Lung (tissue), 11 donors: ENCODE measurements at regions not wholly inside any gene's neighbourhood (a gene's known extent, or its start where the extent isn't known, plus 50 kb on each side); places are given as distances from the start of the nearest gene placed in this dataset.

Experiments
- ATAC-seq: fragments of 200-7000 bp; cut with Tn5 transposase; one replicate; pipeline ENCODE4 v1.9.1; 2020; ENCODE audit warnings: moderate number of reproducible peaks; ENCODE audit not compliant: insufficient read depth, low FRiP score
- DNase-seq, 3 donors: peaks; one replicate each; pipeline ENCODE4 v3.0.0-alpha.2; 2013 to 2017
- H3K27ac ChIP-seq, 2 donors: one replicate each; pipeline ENCODE4 v1.5.1; 2013; ENCODE audit warnings: mild to moderate bottlenecking in 2 of 2, moderate library complexity in 2 of 2, control low read depth in 1 of 2, inconsistent platforms in 1 of 2, low read depth in 1 of 2, low read length in 1 of 2
- H3K27me3 ChIP-seq, 3 donors: one replicate each; pipeline ENCODE4 v1.5.1; 2013; ENCODE audit warnings: low read length in 2 of 3; ENCODE audit not compliant: control insufficient read depth in 3 of 3, insufficient read depth in 3 of 3
- H3K36me3 ChIP-seq, 4 donors: one replicate each; pipeline ENCODE4 v1.5.1; 2013; ENCODE audit warnings: low read length in 4 of 4, mild to moderate bottlenecking in 1 of 4, moderate library complexity in 1 of 4; ENCODE audit not compliant: control insufficient read depth in 4 of 4, insufficient read depth in 4 of 4
- H3K4me1 ChIP-seq, 5 donors: one replicate each; pipeline ENCODE4 v1.5.1; 2013; ENCODE audit warnings: low read length in 5 of 5, mild to moderate bottlenecking in 2 of 5, moderate library complexity in 1 of 5; ENCODE audit not compliant: control insufficient read depth in 5 of 5, insufficient read depth in 5 of 5
- H3K4me3 ChIP-seq: one replicate; pipeline ENCODE4 v1.5.1; 2013; ENCODE audit warnings: mild to moderate bottlenecking, control low read depth, moderate library complexity
- H3K9ac ChIP-seq, 2 donors: one replicate each; pipeline ENCODE4 v1.5.1; 2013; ENCODE audit warnings: low read length in 2 of 2, control low read depth in 1 of 2; ENCODE audit not compliant: insufficient read depth in 1 of 2
- H3K9me3 ChIP-seq, 4 donors: one replicate each; pipeline ENCODE4 v1.5.1; 2013; ENCODE audit warnings: low read length in 3 of 4, mild to moderate bottlenecking in 1 of 4, moderate library complexity in 1 of 4; ENCODE audit not compliant: control insufficient read depth in 4 of 4, insufficient read depth in 3 of 4
- WGBS, 2 donors: extraction: QIAGEN DNeasy Blood & Tissue Kit; methylation state at CpG; one replicate each; pipeline ENCODE4 v1.1.7; 2013; 5-methylcytosine and 5-hydroxymethylcytosine counted together
- TF ChIP-seq, protein P1 (sequence below): IDR thresholded peaks from 2 replicates; pipeline ENCODE4 v1.5.1; 2012; ENCODE audit warnings: mild to moderate bottlenecking; ENCODE audit errors: control extremely low read depth, extremely low read depth
- donor health status: control.
- donor health status: control.
- donor health status: Bipolar disorder and iron deficiency.
- donor health status: healthy.
- donor health status: DM: yes; HTN: yes; CAD: no.

GRCh38 chr16:65751622-65752521 lies 614.6 kb upstream of the CDH5 start:
- Histone ChIP-seq H3K27ac (no peak overlapping the region), H3K9ac (no peak overlapping the region), H3K4me3 (no peak overlapping the region), H3K4me1 (peaks cover 0 to 41% (median 10%) of the 10 kb centered on the region in 5 donors), H3K36me3 (no peaks in the 10 kb centered on the region), H3K9me3 (peaks cover 0 to 3% (median 0%) of the 10 kb centered on the region in 4 donors), H3K27me3 (no peaks in the 10 kb centered on the region)
- WGBS, 2 donors: 67 to 78% methylated on average over 8 of the region's 8 CpGs
- TF ChIP-seq, protein P1, sequence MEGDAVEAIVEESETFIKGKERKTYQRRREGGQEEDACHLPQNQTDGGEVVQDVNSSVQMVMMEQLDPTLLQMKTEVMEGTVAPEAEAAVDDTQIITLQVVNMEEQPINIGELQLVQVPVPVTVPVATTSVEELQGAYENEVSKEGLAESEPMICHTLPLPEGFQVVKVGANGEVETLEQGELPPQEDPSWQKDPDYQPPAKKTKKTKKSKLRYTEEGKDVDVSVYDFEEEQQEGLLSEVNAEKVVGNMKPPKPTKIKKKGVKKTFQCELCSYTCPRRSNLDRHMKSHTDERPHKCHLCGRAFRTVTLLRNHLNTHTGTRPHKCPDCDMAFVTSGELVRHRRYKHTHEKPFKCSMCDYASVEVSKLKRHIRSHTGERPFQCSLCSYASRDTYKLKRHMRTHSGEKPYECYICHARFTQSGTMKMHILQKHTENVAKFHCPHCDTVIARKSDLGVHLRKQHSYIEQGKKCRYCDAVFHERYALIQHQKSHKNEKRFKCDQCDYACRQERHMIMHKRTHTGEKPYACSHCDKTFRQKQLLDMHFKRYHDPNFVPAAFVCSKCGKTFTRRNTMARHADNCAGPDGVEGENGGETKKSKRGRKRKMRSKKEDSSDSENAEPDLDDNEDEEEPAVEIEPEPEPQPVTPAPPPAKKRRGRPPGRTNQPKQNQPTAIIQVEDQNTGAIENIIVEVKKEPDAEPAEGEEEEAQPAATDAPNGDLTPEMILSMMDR: no peak
- ATAC-seq (no peak), DNase-seq (peak; percentile 41 to 75 (median 50))

DNA sequence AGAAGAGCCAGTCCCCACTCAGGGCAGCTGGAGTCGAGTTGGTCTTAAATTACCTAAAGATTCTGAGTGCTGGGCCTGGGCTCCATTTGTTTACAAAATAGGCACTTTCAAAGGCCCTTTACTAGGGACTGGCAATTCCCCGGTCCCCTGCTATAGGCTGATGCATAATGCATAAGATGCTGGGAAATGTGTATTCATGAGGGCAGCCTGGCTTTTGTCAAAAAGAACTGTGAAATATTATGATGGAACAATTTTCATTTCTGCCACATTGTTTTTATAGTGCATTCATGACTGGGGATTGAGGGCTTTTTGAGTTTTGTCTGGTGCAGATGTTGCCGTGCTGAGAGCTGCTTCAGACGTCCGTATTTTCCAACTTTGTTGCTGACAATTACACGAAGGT lies 617.0 kb upstream of the CDH5 start:
- H3K9me3 ChIP-seq: peaks cover 0 to 3% (median 0%) of the 10 kb centered on the region in 4 donors
- WGBS, 2 donors: 41 to 60% methylated on average over 6 of the region's 6 CpGs

GRCh38 chr16:65746941-65747340 lies 619.5 kb upstream of the CDH5 start:
- Histone ChIP-seq H3K4me1 (peaks cover 0 to 11% (median 3%) of the 10 kb centered on the region in 5 donors), H3K9ac (no peak overlapping the region), H3K4me3 (no peak overlapping the region), H3K27me3 (no peaks in the 10 kb centered on the region), H3K9me3 (peaks cover 0 to 3% (median 0%) of the 10 kb centered on the region in 4 donors), H3K27ac (no peak overlapping the region), H3K36me3 (no peaks in the 10 kb centered on the region)
- 87 to 91% methylated on average over 4 of the region's 4 CpGs for WGBS, 2 donors
- ATAC-seq (no peak), DNase-seq (no peak)
- TF ChIP-seq, protein P1: no peak

More for the DNA sequence above, 617.0 kb upstream of the CDH5 start:
- H3K36me3 ChIP-seq: no peaks in the 10 kb centered on the region
- H3K4me3 ChIP-seq: no peak overlapping the region
- H3K4me1 ChIP-seq: peaks cover 0 to 19% (median 6%) of the 10 kb centered on the region in 5 donors
- no peak overlapping the region for H3K9ac ChIP-seq
- no peak overlapping the region for H3K27ac ChIP-seq
- DNase-seq (no peak), ATAC-seq (no peak)
- H3K27me3 ChIP-seq: no peaks in the 10 kb centered on the region
- TF ChIP-seq, protein P1: no peak
